HG03045 (cell line): ENCODE measurements at regions not wholly inside any gene's neighbourhood (a gene's known extent, or its start where the extent isn't known, plus 50 kb on each side); places are given as distances from the start of the nearest gene placed in this dataset.

ENCODE experiments used
- ATAC-seq: cut with Tn5 transposase; IDR thresholded peaks from one replicate; pipeline ENCODE4 v1.9.1; 2021; ENCODE audit warnings: mild to moderate bottlenecking, moderate library complexity; ENCODE audit not compliant: unreplicated experiment

DNA sequence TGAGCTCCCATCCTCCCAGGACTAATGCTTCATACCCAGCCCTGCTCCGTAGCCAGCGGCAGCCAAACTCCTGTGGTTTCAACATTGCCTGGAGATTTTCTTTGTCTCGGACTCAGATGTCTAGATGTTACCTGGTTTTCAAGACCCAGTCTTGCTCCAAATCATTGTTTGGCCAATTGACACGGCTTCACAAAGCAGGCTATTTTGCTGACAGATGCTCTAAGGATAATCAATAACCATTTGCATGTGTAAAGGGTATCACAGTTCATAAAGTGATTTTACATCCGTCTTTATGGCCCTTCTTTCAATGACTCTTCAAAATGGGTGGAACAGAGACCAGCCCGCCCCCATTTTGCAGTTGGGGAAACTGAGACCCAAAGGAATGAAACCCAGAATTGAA lies 153.4 kb downstream of the SALL1 start:
- no peak for ATAC-seq

DNA sequence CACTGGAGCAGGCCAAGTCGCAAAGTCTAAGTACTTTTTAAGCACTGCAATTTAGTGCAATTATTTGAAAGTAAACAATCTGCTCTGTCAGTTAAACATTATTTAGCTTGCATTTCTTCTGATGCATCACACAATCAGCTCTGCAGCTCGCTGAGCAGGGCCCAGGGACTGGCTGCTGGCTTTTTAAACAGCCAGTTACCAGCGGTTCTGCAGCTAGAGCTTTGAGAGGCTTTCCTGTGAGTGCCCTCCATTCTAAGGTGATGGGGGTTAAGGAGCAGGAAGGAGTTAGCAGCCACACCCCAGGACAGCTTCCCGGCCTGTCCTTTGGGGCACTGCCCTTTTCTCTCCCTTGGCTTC lies 154.3 kb downstream of the SALL1 start:
- no peak for ATAC-seq

DNA sequence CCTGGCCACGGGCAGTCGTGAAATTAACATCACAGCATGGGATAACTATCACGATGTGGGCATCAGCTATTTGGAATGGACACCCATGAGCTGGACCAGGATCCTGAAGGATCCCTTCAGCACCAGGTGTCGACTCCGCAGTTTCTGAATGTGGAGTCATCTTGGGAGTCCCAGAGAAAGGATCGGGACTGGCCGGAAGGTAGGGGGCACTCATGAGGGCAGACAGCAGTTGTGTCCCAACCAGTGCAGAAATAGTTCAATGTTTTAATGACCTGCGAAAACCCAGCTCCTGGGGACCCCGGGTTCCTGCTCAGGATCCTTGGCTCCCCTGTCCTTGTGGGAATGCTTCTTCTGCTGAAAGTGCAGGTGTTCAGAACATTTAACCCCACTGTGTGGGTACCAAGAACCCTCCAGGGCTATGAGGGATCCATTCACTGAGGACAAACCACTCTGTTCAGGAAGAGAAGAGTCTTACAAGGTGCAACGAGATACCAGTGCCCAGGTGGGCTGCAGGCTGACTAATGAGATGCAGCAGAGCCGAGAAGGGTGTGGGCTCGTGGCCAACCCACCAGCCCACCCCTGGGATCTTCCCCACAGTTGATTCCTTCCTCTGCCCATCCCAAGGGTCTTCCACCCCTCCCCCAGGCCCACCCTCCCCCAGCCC lies 154.8 kb downstream of the SALL1 start:
- ATAC-seq = no peak

DNA sequence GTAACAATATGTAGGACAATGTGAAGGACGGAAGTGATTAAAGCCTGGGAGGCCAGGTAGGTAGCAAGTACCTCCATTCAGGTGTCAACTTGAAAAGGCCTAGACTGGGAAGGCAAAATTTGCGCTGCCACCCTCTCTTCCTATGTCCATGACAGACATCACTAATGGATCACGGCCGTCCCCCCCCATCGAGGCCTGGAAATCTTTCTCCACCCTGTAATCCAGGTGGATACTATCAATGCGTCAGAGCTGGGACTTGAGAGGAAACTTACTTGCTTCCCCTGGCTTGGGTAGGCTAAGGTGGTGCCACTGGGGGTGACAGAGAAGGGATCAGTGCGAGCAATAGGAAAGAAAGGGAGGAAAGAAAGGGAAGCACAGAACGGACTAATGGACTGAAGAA lies 156.1 kb downstream of the SALL1 start:
- ATAC-seq = no peak

DNA sequence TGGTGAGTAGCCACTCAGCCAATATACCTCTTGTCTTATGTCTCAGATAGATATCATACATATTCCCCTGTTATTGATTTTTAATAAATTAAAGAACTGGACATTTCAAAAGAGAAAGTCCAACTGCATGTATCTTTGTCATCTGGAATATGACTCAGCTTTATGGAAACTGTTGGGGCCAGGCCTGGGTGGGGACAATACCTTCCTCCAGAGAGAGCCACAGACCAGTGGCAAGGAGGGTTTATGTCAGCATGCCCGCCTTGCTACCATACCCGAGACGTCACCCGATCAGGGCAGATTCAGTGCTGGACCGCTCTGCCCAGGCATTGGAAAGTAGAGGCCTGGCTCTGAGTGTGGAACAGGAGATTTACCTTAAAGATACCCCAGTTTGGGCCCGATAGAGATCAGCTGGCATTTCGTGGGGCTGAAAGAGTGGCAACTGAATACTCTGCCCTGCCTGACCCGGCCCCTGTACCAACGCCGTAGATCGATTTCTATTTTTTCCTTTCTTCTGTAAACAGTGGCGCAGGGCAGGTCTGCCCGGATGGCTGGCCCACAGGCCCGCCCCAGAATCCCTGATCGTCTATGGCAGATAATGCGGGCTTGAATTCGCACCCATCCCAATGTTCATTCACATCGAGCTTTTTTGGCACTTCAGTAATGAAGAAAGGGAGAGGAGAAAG lies 158.6 kb downstream of the SALL1 start:
- ATAC-seq = no peak

DNA sequence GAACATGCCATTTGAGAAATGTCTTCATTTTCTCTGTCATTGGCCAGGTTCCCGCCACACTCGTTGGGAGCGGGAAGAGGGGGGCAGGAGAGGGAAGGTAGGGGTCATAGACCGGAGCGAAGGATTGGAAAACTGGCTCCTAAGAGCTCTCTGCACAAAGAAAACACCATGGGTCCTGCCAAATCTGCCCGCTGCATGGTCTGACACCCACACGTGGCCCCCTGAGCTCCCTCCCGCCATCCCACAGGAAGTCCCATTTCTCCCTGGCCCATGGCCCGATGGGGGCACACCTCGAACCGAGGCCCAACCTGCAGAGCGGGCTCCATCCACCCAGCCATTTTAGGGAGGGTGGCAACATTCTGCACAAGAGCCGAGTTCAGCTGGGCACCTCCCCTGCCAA lies 159.6 kb downstream of the SALL1 start:
- no peak for ATAC-seq

DNA sequence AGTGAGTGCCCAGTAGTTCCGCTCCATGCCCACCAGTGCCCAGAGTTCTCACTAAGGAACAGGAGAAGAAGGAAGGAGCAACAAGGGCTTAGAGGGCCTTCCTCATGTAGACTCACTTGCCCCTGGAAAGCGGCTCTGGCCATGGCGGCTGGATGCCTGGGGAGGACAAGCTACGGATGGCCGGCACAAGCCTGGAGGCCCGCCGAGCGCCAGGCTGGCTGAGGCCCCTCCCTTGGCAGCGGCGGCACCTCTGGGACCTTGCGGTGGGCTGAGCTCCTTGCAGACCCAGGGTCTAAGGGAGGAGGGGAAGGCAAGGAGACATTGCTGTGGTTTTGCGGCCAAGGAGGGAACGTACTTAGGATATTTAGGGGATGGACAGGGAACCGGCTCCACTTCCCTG lies 160.1 kb downstream of the SALL1 start:
- ATAC-seq = no peak

DNA sequence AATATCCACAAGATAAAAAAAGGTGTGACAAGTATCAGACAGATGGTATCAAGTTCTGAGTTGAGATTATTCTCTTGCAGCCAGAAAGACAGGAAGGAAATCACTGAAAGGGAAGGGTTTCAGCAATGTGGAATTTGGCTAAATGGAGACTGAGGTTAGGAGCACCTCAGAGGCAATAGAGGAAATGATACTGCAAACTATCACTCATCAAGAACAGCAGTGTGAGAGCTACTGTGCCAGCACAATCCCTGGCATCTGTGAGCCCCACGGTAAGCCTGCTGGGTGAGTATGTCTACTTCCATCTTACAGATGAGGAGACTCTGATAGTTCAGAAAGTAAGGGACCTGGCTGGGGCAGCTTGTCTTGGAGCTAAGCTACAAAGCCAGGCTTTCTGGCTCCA lies 162.0 kb downstream of the SALL1 start:
- ATAC-seq = no peak

DNA sequence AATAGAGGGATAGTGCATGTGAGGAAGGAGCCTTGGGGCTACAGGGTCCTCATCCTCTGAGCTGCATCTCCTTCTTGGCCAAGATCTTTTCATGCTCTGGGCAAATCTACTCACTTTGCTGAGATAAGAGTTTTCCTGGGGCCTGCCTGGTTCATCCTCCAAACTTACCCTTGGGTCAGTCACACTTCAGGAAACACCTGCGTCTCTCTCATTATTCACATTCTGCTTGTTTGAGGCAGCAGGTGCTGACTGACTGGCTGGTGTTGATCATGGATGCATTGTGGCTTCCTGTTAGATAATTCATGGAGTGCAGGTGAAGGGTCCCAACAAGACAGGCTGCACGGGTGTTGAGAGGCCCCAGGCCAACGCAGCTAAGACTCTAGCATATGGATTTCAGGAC lies 162.6 kb downstream of the SALL1 start:
- no peak for ATAC-seq

DNA sequence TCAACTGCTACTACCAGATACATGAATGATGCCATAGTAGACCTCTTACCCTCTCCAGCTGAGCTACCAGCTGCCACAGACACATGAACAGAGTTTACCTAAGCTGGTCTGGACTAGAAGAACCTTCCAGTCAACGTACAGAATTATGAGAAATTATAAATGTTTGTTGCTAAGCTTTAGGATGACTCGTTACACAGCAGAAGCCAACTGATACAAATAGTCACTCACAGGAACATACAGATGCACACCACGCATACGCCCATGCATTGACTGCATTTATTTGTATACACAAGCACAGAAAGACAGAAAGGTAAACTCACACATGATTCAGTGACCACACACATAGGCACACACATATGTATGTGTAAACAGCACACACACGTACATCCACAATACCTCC lies 164.6 kb downstream of the SALL1 start:
- ATAC-seq = no peak

DNA sequence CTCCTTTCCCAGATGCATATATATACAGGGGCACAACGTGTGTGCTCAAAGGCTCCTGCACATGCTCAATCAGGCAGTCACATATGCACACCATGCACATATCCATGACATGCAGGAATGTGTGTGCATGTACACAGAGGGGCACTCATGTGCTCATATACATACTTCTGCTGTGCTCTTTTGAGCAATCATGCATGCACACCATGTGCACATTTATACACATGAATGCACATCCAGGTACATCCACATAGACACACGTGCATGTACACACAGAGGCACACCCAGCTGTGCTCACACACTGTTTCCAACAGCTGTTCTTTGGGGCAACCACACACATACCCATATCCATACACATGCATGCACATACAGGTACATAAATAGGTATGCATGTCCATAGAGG lies 165.3 kb downstream of the SALL1 start:
- no peak for ATAC-seq

DNA sequence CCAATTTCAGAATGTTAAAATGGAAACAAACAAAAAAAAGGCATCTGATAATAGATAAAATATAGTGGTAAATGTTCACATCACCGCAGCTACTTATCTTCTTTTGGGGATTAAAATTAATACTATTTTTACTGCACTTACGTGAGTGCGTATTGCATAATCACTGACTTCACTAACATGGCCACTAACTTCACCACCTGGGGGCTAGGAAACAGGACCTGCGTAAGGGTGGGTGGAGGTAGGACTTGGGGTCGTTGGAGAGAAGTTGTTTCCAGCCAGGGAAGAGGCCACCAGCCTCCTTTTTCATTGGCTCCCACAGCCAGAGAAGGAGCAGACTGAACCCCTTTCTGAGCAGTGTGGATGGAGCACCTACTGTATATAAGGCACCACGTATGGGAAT lies 166.4 kb downstream of the SALL1 start:
- no peak for ATAC-seq

DNA sequence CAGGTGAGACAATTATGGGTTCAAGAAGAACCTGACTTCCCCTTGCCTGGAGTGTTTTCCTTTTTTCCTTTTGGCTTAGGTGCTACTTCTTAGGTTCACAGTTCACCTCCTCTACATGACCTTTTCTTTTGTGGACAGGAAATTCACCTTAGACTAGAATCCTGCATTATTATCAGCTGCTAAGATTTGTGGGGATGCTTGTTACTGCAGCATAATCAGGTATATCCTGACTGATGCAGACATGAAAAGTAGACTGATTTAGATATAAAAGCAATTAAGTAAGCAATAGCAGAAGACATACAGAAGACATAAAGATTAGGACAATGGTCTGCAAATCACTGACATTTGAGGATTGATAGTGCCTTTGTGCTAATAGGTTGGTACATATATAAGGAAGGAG lies 168.3 kb downstream of the SALL1 start:
- no peak for ATAC-seq

DNA sequence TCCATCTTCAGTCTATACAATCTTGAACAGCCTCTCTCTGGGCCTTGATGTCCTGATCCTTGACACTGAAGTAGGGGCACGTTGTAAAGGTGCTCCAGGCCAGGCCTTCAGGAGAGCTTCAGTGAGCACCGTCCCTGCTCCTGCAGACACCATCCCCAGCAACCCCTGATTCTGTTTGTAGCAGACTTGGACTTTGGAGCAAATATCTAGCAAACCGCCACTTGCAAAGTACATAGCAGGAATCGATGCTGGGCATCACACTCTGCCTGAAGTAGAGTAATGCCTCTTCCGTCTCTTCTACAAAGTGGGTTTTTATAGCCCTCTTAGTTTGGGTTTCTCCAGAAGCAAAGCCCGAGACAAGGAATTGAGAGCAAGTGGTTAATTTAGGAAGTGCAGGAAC lies 169.1 kb downstream of the SALL1 start:
- ATAC-seq = no peak

DNA sequence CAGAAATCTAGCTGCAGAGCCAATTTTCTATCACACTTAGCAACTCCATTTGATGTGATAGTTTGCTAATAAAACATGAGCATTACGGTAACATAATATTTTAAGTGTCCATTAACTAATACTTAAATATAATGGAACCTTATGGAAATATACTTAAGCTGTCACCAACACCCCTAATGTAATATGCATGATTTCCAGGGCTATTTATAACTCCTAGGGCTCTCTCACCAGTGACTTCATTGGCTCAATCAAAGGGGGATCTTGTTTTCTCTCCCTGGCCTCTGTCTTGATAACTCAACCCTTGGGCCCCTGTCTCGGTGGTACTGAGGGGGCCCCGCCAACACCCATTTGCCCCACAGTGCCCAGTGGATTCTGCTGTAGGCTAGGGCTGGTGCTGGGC lies 170.4 kb downstream of the SALL1 start:
- ATAC-seq = no peak

DNA sequence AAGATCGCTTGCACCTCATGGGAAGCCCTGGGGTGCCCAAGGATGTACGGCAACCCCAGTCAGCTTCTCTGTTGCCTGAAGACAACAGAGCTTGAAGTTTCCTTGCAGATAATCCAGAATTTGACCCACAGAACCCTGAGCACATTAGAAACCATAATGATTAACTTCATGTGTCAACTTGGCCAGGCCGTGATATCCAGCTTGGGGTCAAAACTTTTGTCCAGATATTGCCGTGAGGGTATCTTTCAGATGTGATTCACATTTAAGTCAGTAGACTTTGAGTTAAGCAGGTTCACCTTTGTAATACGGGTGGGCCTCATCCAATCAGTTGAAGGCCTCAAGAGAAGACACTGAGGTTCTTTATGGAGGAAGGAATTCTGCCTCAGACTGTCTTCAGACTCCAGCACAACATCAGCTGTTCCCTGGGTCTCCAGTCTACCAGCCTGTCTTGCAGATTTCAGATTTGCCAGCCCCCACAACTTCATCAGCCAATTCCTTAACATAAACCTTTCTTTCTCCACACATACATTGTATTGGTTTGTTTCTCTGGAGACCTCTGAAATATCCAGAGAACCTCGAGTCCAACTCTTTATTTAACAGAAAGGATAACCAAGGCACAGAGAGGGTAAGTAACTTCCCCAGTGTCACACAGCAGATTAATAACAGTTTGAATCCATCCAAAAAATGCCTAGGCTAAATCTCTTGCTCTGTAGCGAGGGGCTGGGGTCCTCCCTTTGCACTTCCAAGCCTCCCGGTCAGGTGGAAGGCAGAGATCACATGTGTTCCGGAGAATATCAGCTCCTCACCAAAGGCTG lies 171.1 kb downstream of the SALL1 start:
- no peak for ATAC-seq

DNA sequence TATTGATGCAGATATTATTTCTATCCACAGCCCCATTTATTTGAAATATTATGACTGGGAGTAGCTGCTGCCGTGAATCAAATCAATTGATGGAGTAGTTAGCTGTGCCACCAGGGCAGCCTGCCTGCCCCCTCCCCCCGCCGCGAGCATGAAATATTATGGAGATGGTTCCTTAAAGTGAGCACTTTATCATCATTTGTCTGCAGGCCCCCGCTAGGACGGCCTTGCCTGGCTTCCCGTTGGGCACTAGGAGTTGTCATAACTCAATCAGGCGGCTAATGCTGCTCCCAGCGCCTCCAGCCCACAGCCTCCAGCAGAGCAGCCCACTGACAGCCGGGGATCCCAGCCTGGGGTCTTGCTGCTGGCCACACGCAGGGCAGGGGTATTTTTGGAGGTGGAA lies 173.9 kb downstream of the SALL1 start:
- ATAC-seq = no peak

DNA sequence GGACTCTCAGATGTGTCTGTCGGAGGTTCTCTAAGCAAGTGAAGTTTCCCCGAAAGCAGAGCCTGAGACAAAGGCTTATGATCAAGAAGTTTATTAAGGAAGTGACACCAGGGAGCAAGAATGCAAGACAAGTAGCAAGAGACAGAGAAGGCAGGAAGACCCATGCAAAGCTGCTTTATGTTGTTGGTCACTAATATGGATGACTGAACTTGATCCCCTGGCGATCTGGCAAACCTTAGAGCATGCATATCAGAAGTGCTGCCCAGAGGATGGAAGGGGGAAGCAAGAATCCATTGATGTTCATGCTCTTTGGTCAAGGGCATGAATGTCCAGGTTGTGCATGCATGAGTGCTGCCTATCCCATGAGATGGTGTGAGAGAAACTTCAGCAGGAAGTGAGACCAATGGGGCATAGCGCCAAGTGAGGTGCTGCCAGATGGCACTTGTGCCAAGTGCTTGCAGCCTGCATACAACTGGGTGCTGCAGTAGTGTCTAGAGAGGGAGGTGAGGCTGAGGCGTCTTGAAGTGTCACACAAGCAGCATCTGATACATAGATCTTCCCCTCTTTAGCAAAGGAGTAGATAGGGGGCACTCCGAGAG lies 176.5 kb downstream of the SALL1 start:
- ATAC-seq = no peak

DNA sequence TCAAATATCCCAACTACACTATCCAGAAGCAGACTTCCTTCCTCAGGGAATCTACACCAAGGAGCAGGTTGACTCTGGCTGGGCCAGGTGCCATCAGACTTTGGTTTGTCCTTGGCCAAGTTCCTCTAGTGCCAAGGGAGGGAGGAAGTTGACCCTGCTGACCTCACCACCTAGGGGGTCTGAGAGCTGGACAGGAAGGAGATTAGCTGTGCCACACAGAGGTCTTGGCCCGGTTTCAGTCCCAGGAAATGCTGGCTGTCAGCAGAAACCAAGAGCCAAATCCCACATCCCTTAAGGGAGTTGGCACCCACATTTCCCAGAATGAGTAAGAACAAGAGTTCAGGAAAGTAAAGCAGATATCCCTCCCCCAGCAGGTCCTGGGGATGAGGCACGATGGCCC lies 178.2 kb downstream of the SALL1 start:
- ATAC-seq = no peak

DNA sequence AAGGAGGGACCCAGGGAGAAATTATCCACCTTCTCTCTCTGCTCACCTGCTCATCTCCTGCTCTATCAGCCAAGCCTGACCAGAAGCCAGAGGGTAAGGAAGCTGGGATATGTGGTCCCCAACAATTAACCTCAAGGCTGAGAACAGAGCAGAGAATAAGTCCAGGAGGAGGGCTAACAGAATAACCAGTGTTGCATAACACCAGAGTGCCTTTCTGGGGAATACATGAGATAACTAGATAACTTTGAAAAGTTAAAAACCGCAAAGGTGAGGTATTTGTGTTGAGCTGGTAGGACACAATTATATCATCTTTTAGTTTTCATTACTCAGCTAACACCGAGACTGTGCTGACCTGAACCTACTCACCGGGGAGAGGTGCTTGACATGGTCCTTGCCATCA lies 180.8 kb downstream of the SALL1 start:
- no peak for ATAC-seq

DNA sequence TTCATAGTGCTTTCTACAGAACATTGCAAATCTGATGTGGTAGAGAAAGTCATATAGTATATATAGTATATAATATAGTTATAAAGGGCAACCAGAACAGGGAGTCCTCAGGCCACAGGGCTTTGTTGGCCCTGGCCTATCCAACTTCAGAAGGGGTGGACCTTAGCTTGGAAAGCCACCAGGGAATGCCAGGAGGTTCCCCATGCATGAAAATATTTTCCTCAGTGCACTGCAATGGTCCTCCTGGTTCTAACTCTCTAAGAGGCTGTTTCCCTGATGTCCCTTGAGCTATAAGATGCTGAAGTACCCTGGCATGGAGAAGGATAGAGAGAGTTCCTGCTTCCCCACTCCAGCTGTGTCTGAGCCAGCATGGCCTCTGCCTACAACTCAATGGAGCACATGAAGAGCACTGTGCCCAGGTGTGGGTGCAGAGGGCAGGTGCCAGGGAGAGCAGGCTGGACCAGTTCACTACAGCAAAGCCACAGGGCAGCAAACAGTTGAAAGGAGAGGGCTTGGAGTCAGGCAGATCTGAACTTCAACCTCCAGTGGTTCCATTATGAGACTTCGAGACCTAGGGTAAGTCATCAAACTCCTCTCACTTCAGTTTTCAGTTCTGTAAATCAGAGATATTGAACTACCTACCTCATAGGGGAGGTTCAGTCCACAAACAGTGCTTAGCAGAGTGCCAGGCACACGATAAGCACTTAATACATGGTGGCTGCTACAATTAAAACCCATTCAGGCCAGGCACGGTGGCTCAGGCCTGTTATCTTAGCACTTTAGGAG lies 183.1 kb downstream of the SALL1 start:
- peak; percentile 62 for ATAC-seq
